GM18505 (cell line): ENCODE measurements at regions not wholly inside any gene's neighbourhood (a gene's known extent, or its start where the extent isn't known, plus 50 kb on each side); places are given as distances from the start of the nearest gene placed in this dataset.
"Not testable (repeated sequence)": the region's sequence is repeated elsewhere in the genome, so short reads cannot be mapped to it uniquely, and the experiment has no call there.

Source experiments
- ATAC-seq: cut with Tn5 transposase; IDR thresholded peaks from one replicate; pipeline ENCODE4 v1.9.1; 2021; ENCODE audit not compliant: unreplicated experiment
- POLR2A ChIP-seq: IDR thresholded peaks from 4 replicates; pipeline ENCODE4 v1.6.1; 2011; ENCODE audit warnings: borderline replicate concordance; ENCODE audit not compliant: insufficient read depth, insufficient read length; ENCODE audit errors: extremely low read depth

DNA sequence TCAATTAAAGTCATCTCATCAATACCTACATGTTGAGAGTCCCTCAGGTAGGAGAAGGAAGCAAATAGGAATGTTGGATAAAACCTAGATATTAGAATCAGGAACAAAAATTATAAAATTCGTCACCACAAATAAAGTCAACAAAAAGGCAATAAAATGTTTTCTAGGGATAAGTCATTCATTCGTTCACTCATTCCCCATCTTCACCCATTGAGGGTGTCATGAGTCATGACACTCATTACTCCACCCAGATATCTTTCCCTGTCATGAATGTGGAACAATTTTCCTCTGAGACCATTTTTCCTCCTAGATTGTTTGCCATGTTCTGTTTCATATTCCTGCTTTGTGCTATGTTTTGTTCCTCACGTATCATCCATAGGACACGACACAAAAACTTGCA, 50.9 kb upstream of the OLIG3 start:
- ATAC-seq: no peak
- TF ChIP-seq POLR2A: no peak

DNA sequence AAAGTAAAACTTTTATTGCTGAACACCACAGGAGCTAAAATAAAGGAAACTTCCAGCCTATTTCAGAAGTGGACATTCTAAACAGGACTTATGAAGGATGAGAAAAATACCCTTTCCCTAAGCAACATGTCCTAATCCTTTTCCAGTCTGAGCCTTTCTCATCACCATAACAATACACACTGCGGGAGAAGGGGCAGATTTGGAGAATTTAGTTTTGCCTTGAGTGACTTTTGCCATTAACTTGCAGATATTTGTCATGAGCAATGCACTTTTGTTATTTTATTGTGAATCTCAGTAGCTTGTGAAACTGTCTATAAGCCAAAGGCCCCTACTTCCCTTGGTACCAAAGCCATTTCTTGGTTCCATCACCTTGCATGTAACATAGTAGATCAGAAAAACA, 53.0 kb upstream of the OLIG3 start:
- no peak for ATAC-seq
- no peak for TF ChIP-seq POLR2A

DNA sequence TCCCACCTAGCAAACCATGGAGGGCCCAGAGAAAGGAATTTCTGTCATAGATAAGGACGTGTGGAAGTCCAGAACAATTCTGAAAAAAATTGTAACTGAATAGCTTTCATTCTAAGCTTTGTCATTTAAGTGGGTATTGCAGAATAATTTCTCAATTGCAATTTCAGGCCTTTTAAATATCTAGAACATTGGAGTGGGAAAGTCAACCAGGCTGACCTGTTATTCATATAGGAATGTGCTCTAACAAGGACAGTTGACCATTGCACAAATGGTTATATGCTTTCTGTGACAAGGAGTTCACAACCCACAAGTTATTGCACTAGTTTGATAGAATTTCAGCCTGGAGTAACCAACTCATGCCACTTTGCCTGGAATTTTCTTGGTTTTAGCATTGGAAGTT, 53.4 kb upstream of the OLIG3 start:
- TF ChIP-seq POLR2A: no peak
- no peak for ATAC-seq

DNA sequence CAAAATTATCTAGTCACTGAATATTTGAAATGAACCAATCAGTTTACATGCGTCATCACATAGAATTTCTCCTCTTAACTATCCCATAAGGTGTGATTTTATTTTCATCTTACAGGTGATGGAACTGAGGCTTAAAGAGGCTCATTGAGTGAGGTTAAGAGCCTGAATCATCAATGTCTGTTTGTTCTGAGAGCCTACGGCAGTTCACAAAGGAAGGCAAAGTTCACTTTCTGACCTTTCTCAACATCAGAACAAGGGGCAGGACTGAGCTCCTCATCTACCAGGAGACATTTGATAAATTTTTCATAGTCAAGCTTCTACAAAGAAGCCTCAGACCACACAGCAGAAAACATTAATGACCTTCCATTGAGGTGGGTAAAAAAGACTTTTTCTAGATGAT, 54.9 kb upstream of the OLIG3 start:
- ATAC-seq: no peak
- no peak for TF ChIP-seq POLR2A

DNA sequence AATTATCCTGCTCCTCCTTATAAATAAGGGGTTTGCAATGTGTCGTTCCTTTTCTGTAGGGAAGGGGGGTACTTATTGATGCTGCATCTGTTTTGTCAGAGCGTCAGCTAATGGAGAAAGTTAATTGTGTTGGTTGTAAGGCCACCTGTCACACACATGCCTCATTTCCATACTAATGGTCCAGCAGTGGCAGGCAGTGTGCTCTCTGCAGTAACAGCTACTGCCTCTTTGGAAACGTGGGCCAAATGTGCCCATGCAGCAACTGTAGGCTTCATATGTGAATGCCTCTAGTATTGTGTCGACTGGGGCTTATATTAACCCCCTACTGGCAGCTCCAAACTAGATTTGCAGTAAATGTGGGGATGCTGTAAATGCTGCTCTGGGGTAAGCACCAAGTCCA, 56.3 kb upstream of the OLIG3 start:
- no peak for ATAC-seq
- no peak for TF ChIP-seq POLR2A

DNA sequence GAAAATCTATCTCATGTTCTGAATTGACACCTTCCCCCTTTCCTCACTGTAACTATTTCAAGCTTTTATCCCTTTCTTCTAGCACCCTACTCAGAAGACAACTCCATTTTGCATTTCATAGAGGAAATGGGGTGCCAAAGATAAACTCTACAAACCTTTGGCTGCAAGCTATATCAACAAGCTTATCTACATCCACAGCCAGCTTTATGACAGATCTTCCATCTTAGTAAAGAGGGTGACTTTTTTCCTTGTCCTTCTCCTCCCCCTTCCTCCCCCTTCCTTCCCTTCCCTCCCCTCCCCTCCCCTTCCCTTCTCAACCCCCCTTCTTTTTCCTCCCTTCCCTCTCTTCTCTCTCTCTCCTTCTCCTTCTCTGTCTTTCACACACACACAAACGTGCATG, 58.0 kb upstream of the OLIG3 start:
- TF ChIP-seq POLR2A: no peak
- no peak for ATAC-seq

DNA sequence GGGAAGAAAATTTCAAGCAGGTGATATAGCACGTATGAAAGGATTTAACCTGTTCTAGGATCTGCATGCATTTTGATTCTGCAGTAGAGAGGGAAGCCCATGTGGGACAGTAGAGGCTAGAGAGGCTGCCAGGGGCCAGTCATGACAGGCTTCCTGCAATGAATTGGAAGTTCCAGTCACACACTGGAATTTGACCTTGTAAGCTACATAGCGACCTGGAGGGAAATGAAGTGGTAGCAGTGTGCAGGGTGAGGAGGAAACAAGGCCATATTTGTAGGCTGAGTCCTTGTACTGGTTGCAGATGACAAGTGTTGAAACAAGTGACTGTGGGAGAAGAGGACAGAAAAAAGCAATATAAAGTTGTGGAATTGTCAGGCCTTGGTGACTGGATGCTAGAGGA, 58.6 kb upstream of the OLIG3 start:
- TF ChIP-seq POLR2A: no peak
- ATAC-seq: no peak

DNA sequence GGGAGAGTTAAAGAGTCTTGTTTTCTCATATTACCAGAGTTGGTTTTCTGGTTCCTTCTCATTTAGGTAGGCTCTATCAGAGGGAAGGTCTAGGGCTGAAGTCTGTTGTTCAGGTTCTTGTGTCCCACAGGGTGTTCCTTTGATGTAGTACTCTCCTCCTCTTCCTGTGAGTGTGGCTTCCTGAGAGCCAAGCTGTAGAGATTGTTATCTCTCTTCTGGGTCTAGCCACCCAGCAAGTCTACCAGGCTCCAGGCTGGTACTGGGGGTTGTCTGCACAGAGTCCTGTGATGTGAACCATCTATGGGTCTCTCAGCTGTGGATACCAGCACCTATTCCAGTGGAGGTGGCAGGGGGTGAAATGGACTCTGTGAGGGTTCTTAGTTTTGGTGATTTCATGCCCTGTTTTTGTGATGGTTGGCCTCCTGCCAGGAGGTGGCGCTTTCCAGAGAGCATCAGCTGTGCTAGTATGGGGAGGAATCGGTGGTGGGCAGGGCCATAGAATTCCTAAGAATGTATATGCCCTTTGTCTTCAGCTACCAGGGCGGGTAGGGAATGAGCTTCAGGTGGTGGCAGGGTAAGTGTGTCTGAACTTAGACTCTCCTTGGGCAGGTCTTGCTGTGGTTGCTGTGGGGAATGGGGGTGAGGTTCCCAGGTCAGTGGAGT, 65.5 kb upstream of the OLIG3 start:
- not testable (repeated sequence) for ATAC-seq

DNA sequence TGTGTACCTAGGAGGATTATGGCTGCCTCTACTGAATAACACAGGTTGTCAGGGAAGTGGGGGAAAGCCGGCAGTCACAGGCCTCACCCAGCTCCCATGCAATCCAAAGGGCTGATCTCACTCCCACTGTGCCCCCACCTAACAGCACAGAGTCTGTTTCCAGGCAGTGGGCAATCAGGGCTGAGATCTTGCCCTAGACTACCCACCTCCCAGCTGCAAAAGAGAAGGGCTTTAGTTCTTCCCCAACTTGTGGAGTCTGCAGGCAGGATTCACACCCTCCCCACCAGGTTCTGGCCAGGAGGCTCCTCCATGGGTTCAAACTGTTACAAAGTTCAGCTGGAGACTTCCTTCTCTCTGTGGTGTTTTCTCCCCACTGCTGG, 66.0 kb upstream of the OLIG3 start:
- no peak for ATAC-seq
- no peak for TF ChIP-seq POLR2A

DNA sequence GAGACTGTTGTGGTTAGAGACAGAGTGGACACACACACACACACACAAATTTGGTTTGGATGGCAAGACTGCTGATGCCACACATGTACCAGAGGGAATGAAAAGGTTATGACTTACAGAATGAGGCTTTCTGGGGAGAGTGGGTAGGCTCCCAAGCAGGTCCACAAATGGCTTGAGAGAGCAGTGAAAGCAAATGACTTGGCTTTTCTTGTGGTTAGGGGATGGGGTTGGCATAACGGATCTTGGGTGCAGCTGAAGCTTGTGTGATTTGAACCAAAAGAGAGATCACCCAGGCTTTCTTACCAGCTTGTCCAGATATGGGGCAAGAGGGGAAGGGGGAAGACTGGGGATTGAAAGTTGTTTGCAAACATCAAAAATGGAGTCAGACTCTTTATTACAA, 73.9 kb upstream of the OLIG3 start:
- ATAC-seq: no peak
- no peak for TF ChIP-seq POLR2A

DNA sequence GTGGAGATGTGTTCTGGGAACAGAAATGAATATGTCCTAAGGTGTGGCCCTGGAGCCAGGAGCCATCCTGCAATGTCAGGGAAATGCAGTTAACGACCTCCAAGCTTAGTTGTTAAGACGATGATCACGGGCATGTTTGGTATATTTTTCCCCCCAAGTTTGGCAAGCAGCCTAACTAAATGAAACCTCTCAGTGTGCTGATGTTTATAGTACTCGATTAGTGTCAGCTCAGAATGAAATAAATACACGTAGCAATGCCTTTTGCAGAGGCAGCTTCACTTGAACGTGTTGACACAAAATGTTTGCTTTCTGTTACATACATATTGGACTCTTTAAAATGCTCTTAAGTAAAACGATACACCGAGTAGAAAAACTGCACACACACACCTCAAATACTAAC, 76.2 kb upstream of the OLIG3 start:
- ATAC-seq: no peak
- no peak for TF ChIP-seq POLR2A

DNA sequence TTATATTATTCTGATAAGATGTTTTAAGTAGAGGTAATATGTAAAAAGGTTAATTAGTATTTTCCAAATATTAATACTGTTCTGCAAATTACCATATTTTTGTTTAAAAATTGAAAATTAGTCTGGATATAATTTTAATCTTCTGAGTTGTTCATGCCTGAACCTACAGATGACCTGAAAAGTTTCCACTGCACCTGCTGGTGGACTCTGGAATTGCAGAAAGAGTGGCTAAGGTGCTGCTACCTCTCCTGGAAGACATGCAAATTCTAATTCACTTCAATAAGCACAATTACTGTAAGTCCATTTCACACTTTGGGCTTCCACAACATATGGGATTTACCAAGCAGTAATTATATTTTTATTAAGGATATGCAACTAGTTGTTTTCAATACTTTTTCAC, 77.7 kb upstream of the OLIG3 start:
- TF ChIP-seq POLR2A: no peak
- ATAC-seq: no peak

DNA sequence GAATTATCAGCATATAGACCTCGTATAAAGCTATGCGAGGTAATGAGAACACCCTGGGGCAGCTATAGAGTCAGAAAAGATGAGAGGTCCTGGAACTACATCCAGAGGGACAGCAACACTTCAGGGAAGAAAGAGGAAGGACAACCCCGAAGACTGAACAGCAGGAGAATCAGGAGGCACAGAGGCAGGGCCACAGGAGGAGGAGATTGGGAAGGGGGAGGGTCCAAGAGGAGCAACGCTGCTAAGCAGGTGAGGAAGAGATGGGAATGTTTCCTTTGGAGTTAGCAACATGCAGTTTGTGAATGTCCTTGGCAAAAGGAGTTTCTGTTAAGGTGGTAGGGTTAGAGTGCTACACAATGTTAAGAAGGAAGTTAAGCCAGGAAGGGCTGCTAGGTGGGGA, 79.5 kb upstream of the OLIG3 start:
- TF ChIP-seq POLR2A: no peak
- ATAC-seq: no peak

DNA sequence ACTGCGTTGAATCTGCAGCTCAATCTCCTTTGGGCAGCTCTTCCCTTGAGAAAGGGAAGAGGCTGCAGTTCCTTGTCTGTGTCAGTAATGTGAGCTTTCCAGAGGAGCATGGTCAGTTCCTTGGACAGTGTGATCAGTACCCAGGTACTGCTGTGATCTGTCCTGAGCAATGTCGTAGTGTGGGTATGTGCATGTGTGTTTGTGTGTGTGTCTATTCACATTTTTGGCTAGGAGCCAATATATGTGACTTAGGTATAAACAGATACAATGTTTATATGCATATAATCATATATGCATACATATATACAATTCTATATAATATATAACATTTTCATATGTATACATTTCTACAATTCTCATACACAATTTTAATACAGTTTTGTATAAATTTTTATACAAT, 85.4 kb upstream of the OLIG3 start:
- no peak for TF ChIP-seq POLR2A

DNA sequence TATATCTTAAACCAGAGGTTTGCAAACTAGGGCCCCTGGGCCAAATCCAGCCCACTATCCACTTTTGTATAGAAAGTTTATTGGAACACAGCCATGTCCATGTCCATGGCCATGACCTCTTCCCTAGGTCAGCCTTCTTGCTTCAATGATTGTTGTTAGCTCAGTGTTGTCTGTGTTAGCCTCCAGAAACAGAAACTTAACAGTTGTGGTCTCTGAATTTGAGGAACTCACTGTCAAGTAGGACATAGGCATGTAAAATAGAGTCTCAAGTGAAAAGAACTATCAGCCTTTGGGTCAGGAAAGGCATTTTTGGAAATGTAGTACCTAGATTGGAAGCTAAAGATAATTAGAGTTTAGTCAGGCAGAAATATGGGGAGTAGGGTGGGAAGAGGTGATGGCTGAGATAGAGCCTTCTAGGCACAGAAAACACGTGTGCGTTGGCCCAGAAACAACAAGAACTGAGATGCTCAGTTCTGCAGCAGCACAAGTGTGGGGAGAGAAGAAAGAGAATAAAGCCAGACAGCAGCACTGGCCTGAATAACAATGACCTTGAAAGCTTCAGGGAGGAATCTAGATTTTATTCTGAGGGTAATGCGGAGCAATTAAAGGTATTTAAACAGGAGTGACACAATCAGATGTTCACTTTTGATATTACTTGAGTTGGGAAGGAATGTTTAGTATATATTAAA, 87.0 kb upstream of the OLIG3 start:
- ATAC-seq: no peak
- TF ChIP-seq POLR2A: no peak

More for the DNA sequence above, 85.4 kb upstream of the OLIG3 start:
- ATAC-seq: no peak

DNA sequence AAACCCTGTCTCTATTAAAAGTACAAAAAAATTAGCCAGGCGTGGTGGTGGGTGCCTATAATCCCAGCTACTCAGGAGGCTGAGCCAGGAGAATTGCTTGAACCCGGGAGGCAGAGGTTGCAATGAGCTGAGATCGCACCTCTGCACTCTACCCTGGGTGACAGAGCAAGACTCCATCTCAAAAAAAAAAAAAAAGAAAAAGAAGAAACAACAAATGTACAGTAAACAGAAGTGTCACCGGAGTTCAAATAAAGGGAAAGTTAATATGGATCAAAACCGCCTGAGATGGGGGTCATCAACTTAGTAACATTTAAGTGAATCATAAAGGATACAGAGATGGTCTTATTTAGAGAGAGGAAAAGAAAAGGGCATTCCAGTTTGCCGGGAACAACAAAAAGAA, 89.3 kb upstream of the OLIG3 start:
- not testable (repeated sequence) for ATAC-seq
